Liver (tissue), 8 donors: ENCODE measurements at regions not wholly inside any gene's neighbourhood (a gene's known extent, or its start where the extent isn't known, plus 50 kb on each side); places are given as distances from the start of the nearest gene placed in this dataset.

Experiments
- DNase-seq: peaks from one replicate; pipeline ENCODE4 v3.0.0-alpha.2; 2017; ENCODE audit warnings: low spot score
- H3K27ac ChIP-seq, 2 donors: one replicate each; pipeline ENCODE4 v1.7.0; 2013; ENCODE audit warnings: inconsistent platforms in 2 of 2, low read length in 2 of 2, control low read depth in 1 of 2, low read depth in 1 of 2, mild to moderate bottlenecking in 1 of 2
- H3K27me3 ChIP-seq, 4 donors: one replicate each; pipeline versions ENCODE4 v1.6.1 to v1.7.0; 2013; ENCODE audit warnings: low read length in 3 of 4, inconsistent platforms in 1 of 4, mild to moderate bottlenecking in 1 of 4, moderate library complexity in 1 of 4; ENCODE audit not compliant: control insufficient read depth in 4 of 4, insufficient read depth in 4 of 4
- H3K36me3 ChIP-seq, 4 donors: one replicate each; pipeline versions ENCODE4 v1.6.1 to v1.7.0; 2013; ENCODE audit warnings: low read length in 3 of 4, mild to moderate bottlenecking in 3 of 4, low read depth in 1 of 4, moderate library complexity in 1 of 4; ENCODE audit not compliant: control insufficient read depth in 4 of 4, insufficient read depth in 3 of 4
- H3K4me1 ChIP-seq, 4 donors: one replicate each; pipeline versions ENCODE4 v1.6.1 to v1.7.0; 2013; ENCODE audit warnings: low read length in 3 of 4, mild to moderate bottlenecking in 3 of 4, moderate library complexity in 1 of 4; ENCODE audit not compliant: control insufficient read depth in 4 of 4, insufficient read depth in 4 of 4
- H3K4me3 ChIP-seq, 3 donors: one replicate each; pipeline versions ENCODE4 v1.6.1 to v1.7.0; 2013; ENCODE audit warnings: low read length in 3 of 3, control low read depth in 1 of 3, low read depth in 1 of 3, mild to moderate bottlenecking in 1 of 3
- H3K9ac ChIP-seq, 2 donors: one replicate each; pipeline ENCODE4 v1.7.0; 2013; ENCODE audit warnings: low read length in 2 of 2, mild to moderate bottlenecking in 2 of 2, moderate library complexity in 2 of 2, control low read depth in 1 of 2, low read depth in 1 of 2
- H3K9me3 ChIP-seq, 4 donors: one replicate each; pipeline versions ENCODE4 v1.6.1 to v1.7.0; 2013; ENCODE audit warnings: low read length in 3 of 4; ENCODE audit not compliant: control insufficient read depth in 4 of 4
- ATF3 ChIP-seq: IDR thresholded peaks from 2 replicates; pipeline ENCODE4 v1.6.1; 2016; ENCODE audit warnings: antibody characterized with exemption
- CTCF ChIP-seq: fragments of 150-350 bp; IDR thresholded peaks from 2 replicates; pipeline ENCODE4 v1.5.1; 2017; ENCODE audit warnings: improper control_type of control experiment, low read depth, low read length; ENCODE audit not compliant: missing input control
- EGR1 ChIP-seq, 2 donors: IDR thresholded peaks; 2 replicates each; pipeline ENCODE4 v1.6.1; 2016 to 2018; ENCODE audit warnings: antibody characterized with exemption in 2 of 2, low read depth in 2 of 2
- FOXA1 ChIP-seq: IDR thresholded peaks from 2 replicates; pipeline ENCODE4 v1.6.1; 2016; ENCODE audit warnings: antibody characterized with exemption
- FOXA2 ChIP-seq: IDR thresholded peaks from 2 replicates; pipeline ENCODE4 v1.6.1; 2016; ENCODE audit warnings: antibody characterized with exemption
- GABPA ChIP-seq, 2 donors: IDR thresholded peaks in 1 of 2; conservative IDR thresholded peaks in 1 of 2; 2 replicates each; pipeline ENCODE4 v1.6.1; 2016; ENCODE audit warnings: antibody characterized with exemption in 2 of 2, mild to moderate bottlenecking in 1 of 2, moderate library complexity in 1 of 2
- HNF4A ChIP-seq, 2 donors: conservative IDR thresholded peaks; 2 replicates each; pipeline ENCODE4 v1.6.1; 2016; ENCODE audit warnings: antibody characterized with exemption in 2 of 2, mild to moderate bottlenecking in 2 of 2
- HNF4G ChIP-seq: IDR thresholded peaks from 2 replicates; pipeline ENCODE4 v1.6.1; 2016; ENCODE audit warnings: antibody characterized with exemption
- JUND ChIP-seq, 2 donors: IDR thresholded peaks; 2 replicates each; pipeline ENCODE4 v1.6.1; 2016; ENCODE audit warnings: antibody characterized with exemption in 2 of 2
- MAX ChIP-seq: IDR thresholded peaks from 2 replicates; pipeline ENCODE4 v1.6.1; 2016; ENCODE audit warnings: antibody characterized with exemption
- NR2F2 ChIP-seq: IDR thresholded peaks from 2 replicates; pipeline ENCODE4 v1.6.1; 2016; ENCODE audit warnings: antibody characterized with exemption
- RAD21 ChIP-seq, 2 donors: IDR thresholded peaks; 2 replicates each; pipeline ENCODE4 v1.6.1; 2016; ENCODE audit warnings: antibody characterized with exemption in 2 of 2, mild to moderate bottlenecking in 2 of 2
- RXRA ChIP-seq, 2 donors: IDR thresholded peaks; 2 replicates each; pipeline ENCODE4 v1.6.1; 2017 to 2018; ENCODE audit warnings: antibody characterized with exemption in 2 of 2, mild to moderate bottlenecking in 1 of 2
- SP1 ChIP-seq: IDR thresholded peaks from 2 replicates; pipeline ENCODE4 v1.6.1; 2018; ENCODE audit warnings: antibody characterized with exemption, mild to moderate bottlenecking
- TAF1 ChIP-seq: conservative IDR thresholded peaks from 2 replicates; pipeline ENCODE4 v1.6.1; 2016; ENCODE audit warnings: antibody characterized with exemption, mild to moderate bottlenecking
- YY1 ChIP-seq: IDR thresholded peaks from 2 replicates; pipeline ENCODE4 v1.6.1; 2016; ENCODE audit warnings: antibody characterized with exemption, mild to moderate bottlenecking
- ZBTB33 ChIP-seq: IDR thresholded peaks from 2 replicates; pipeline ENCODE4 v1.6.1; 2016; ENCODE audit warnings: antibody characterized with exemption
- WGBS: extraction: QIAGEN DNeasy Blood & Tissue Kit; methylation state at CpG from one replicate; pipeline ENCODE4 v1.1.7; 2013; 5-methylcytosine and 5-hydroxymethylcytosine counted together
- donor health status: healthy.
- donor health status: healthy.
- donor health status: healthy.
- donor health status: healthy.
- donor health status: healthy.

GRCh38 chr2:150383587-150383986, 103.9 kb downstream of the RND3 start:
- TF ChIP-seq YY1 (no peak), EGR1 (IDR thresholded peaks at IDR 0.05; ENCODE audit: low read depth in 2 of 2) (no peak), NR2F2 (no peak), SP1 (no peak), FOXA2 (no peak), TAF1 (no peak), HNF4G (no peak), RXRA (IDR thresholded peaks at IDR 0.05) (no peak)
- no peak for DNase-seq
- H3K36me3 ChIP-seq: no peaks in the 10 kb centered on the region
- no peak overlapping the region for H3K4me3 ChIP-seq
- H3K9me3 ChIP-seq: peaks cover 0 to 8% (median 0%) of the 10 kb centered on the region in 4 donors
- no peaks in the 10 kb centered on the region for H3K4me1 ChIP-seq
- H3K9ac ChIP-seq: no peak overlapping the region
- no peak overlapping the region for H3K27ac ChIP-seq
- H3K27me3 ChIP-seq: no peaks in the 10 kb centered on the region

- DNase-seq: no peak
- TF ChIP-seq HNF4A (conservative IDR thresholded peaks at IDR 0.05) (no peak), HNF4G (no peak), TAF1 (no peak), NR2F2 (no peak), YY1 (no peak)
- Histone ChIP-seq H3K27me3 (no peaks in the 10 kb centered on the region), H3K9me3 (no peaks in the 10 kb centered on the region), H3K27ac (no peak overlapping the region), H3K9ac (no peak overlapping the region), H3K4me1 (peaks cover 0 to 5% (median 3%) of the 10 kb centered on the region in 4 donors), H3K36me3 (no peaks in the 10 kb centered on the region), H3K4me3 (no peak overlapping the region)
These were observed 108.3 kb downstream of the RND3 start for GRCh38 chr2:150379166-150379565.

GRCh38 chr2:150378686-150379085, 108.8 kb downstream of the RND3 start:
- no peak for DNase-seq
- Histone ChIP-seq H3K27ac (no peak overlapping the region), H3K9me3 (no peaks in the 10 kb centered on the region), H3K27me3 (no peaks in the 10 kb centered on the region), H3K36me3 (no peaks in the 10 kb centered on the region), H3K4me3 (no peak overlapping the region), H3K9ac (no peak overlapping the region), H3K4me1 (peaks cover 0 to 5% (median 3%) of the 10 kb centered on the region in 4 donors)
- no peak for TF ChIP-seq FOXA2
- no peak for TF ChIP-seq NR2F2
- no peak for TF ChIP-seq JUND (IDR thresholded peaks at IDR 0.05)
- TF ChIP-seq RAD21 (IDR thresholded peaks at IDR 0.05): no peak
- no peak for TF ChIP-seq HNF4A (conservative IDR thresholded peaks at IDR 0.05)
- TF ChIP-seq HNF4G: no peak
- TF ChIP-seq EGR1 (IDR thresholded peaks at IDR 0.05; ENCODE audit: low read depth in 2 of 2): no peak
- no peak for TF ChIP-seq CTCF
- TF ChIP-seq YY1: no peak
- 96% methylated on average over 1 of the region's 1 CpG for whole genome bisulfite sequencing

GRCh38 chr2:150376553-150377335, 110.7 kb downstream of the RND3 start:
- Histone ChIP-seq H3K36me3 (no peaks in the 10 kb centered on the region), H3K9ac (no peak overlapping the region), H3K9me3 (no peaks in the 10 kb centered on the region), H3K4me3 (no peak overlapping the region), H3K27ac (no peak overlapping the region), H3K27me3 (no peaks in the 10 kb centered on the region), H3K4me1 (peaks cover 2 to 9% (median 7%) of the 10 kb centered on the region in 4 donors)
- 68% methylated on average over 7 of the region's 7 CpGs for WGBS
- DNase-seq: no peak
- TF ChIP-seq FOXA1 (no peak), HNF4A (conservative IDR thresholded peaks at IDR 0.05) (peak; percentile 90 to 96), MAX (peak; percentile 80), GABPA (IDR thresholded peaks at IDR 0.05 in 1 of 2, conservative IDR thresholded peaks at IDR 0.05 in 1 of 2) (no peak), NR2F2 (peak; percentile 82), ATF3 (peak; percentile 85), ZBTB33 (no peak), RAD21 (IDR thresholded peaks at IDR 0.05) (peak; percentile 15 to 60), FOXA2 (no peak), HNF4G (peak; percentile 86)
